ENCODE measurements at regions not wholly inside any gene's neighbourhood (a gene's known extent, or its start where the extent isn't known, plus 50 kb on each side); places are given as distances from the start of the nearest gene placed in this dataset.

DNA sequence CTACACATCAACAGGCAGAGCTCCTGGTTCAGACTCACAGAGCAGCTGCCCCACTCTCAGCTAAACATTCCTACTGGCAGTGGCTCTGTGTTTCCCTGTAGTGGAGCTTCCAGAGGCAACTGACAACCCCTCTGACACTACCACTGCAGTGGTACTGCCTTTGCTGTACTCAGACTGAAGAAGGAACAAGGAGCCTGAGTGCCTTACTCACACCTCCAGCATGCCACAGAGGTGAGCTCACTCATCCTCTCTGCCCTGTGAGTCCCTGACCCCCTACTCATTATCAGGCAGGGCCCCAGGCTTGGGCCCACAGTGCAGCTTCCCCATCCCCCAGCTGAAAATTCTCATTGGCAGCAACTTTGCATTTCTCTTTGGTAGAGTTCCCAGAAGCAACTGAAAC lies 240.5 kb upstream of the POF1B start:
- Histone ChIP-seq H3K36me3 (no peaks in the 10 kb centered on the region), H3K27ac (no peak overlapping the region), H3K4me3 (no peak overlapping the region), H3K4me1 (no peaks in the 10 kb centered on the region), H3K9me3 (no peaks in the 10 kb centered on the region), H3K27me3 (no peaks in the 10 kb centered on the region)
- DNase-seq (ENCODE audit: extremely low spot score in 2 of 2) = no peak
- no peak for TF ChIP-seq CTCF (IDR thresholded peaks at IDR 0.05)
- TF ChIP-seq POLR2AphosphoS5 (IDR thresholded peaks at IDR 0.05; ENCODE audit: insufficient read depth in 1 of 2, low read depth in 1 of 2) = no peak
- TF ChIP-seq POLR2A (IDR thresholded peaks at IDR 0.05) = no peak
- intact Hi-C loops (cut with DNase I) = no loop called here

GRCh38 chrX:85611926-85612325 lies 232.5 kb upstream of the POF1B start:
- H3K27me3 ChIP-seq = no peaks in the 10 kb centered on the region
- H3K9me3 ChIP-seq = no peaks in the 10 kb centered on the region
- intact Hi-C loops (cut with DNase I) = no loop called here
- no peak overlapping the region for H3K27ac ChIP-seq
- TF ChIP-seq POLR2A (IDR thresholded peaks at IDR 0.05) (no peak), POLR2AphosphoS5 (IDR thresholded peaks at IDR 0.05; ENCODE audit: insufficient read depth in 1 of 2, low read depth in 1 of 2) (no peak), CTCF (IDR thresholded peaks at IDR 0.05) (no peak)
- H3K4me1 ChIP-seq = no peaks in the 10 kb centered on the region
- DNase-seq (ENCODE audit: extremely low spot score in 2 of 2) = no peak
- no peaks in the 10 kb centered on the region for H3K36me3 ChIP-seq
- H3K4me3 ChIP-seq = no peak overlapping the region

DNA sequence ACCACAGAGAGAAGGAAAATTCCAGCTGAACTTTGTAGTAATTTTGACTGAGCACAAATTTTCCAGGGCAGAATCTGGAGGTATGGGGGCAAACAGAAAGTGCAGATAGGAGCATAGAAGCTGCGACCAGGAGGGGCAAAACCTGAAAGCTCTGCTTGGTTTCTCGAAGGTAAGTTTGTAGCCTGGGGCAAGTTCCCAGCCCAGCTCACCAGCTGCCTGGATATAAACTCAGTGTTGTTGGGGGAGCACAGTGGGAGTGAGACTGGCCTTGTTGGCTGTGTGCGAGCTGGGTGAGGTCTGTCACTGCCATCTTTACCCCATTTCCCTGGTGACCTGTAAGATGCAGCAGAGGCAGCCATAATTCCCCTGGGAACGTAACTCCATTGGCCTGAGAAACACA lies 213.5 kb upstream of the POF1B start:
- Histone ChIP-seq H3K4me1 (no peaks in the 10 kb centered on the region), H3K9me3 (no peaks in the 10 kb centered on the region), H3K27ac (no peak overlapping the region), H3K4me3 (no peak overlapping the region), H3K36me3 (no peaks in the 10 kb centered on the region), H3K27me3 (no peaks in the 10 kb centered on the region)
- intact Hi-C loops (cut with DNase I) = no loop called here
- no peak for TF ChIP-seq CTCF (IDR thresholded peaks at IDR 0.05)
- no peak for DNase-seq (ENCODE audit: extremely low spot score in 2 of 2)

GRCh38 chrX:85591536-85591935 lies 212.1 kb upstream of the POF1B start:
- no peaks in the 10 kb centered on the region for H3K36me3 ChIP-seq
- TF ChIP-seq CTCF (IDR thresholded peaks at IDR 0.05) (no peak), POLR2AphosphoS5 (IDR thresholded peaks at IDR 0.05; ENCODE audit: insufficient read depth in 1 of 2, low read depth in 1 of 2) (no peak), POLR2A (IDR thresholded peaks at IDR 0.05) (no peak)
- H3K27ac ChIP-seq = no peak overlapping the region
- intact Hi-C loops (cut with DNase I) = no loop called here
- no peaks in the 10 kb centered on the region for H3K27me3 ChIP-seq
- no peaks in the 10 kb centered on the region for H3K9me3 ChIP-seq
- DNase-seq (ENCODE audit: extremely low spot score in 2 of 2) = no peak
- H3K4me1 ChIP-seq = no peaks in the 10 kb centered on the region
- H3K4me3 ChIP-seq = no peak overlapping the region

GRCh38 chrX:85590638-85591037 lies 211.2 kb upstream of the POF1B start:
- intact Hi-C loops (cut with DNase I) = no loop called here
- DNase-seq (ENCODE audit: extremely low spot score in 2 of 2) = no peak
- TF ChIP-seq POLR2A (IDR thresholded peaks at IDR 0.05) = no peak
- no peak for TF ChIP-seq POLR2AphosphoS5 (IDR thresholded peaks at IDR 0.05; ENCODE audit: insufficient read depth in 1 of 2, low read depth in 1 of 2)
- TF ChIP-seq CTCF (IDR thresholded peaks at IDR 0.05) = no peak

More at GRCh38 chrX:85590638-85591037, 211.2 kb upstream of the POF1B start:
- H3K9me3 ChIP-seq = no peaks in the 10 kb centered on the region
- no peak overlapping the region for H3K27ac ChIP-seq
- H3K27me3 ChIP-seq = no peaks in the 10 kb centered on the region
- H3K4me1 ChIP-seq = no peaks in the 10 kb centered on the region
- no peaks in the 10 kb centered on the region for H3K36me3 ChIP-seq
- no peak overlapping the region for H3K4me3 ChIP-seq
